GM12892 (cell line): ENCODE measurements at regions not wholly inside any gene's neighbourhood (a gene's known extent, or its start where the extent isn't known, plus 50 kb on each side); places are given as distances from the start of the nearest gene placed in this dataset.

Source experiments
- POLR2A ChIP-seq: IDR thresholded peaks from 2 replicates; pipeline ENCODE4 v1.6.1; 2011; ENCODE audit warnings: low read depth, low read length, control low read depth
- TAF1 ChIP-seq: IDR thresholded peaks from 2 replicates; pipeline ENCODE4 v1.6.1; 2011; ENCODE audit warnings: low read depth, mild to moderate bottlenecking, control low read depth, low read length, borderline replicate concordance

GRCh38 chr18:67875944-67876343 lies 359.4 kb upstream of the DSEL start:
- TF ChIP-seq POLR2A, result no peak
- no peak for TF ChIP-seq TAF1
